GM23248 (cell line): ENCODE measurements at regions not wholly inside any gene's neighbourhood (a gene's known extent, or its start where the extent isn't known, plus 50 kb on each side); places are given as distances from the start of the nearest gene placed in this dataset.

Source experiments
- DNase-seq: peaks from one replicate; pipeline ENCODE4 v3.0.0-alpha.2; 2015
- H2AFZ ChIP-seq: fragments of 200-600 bp; sonication (generic); 2 replicates; pipeline ENCODE4 v1.6.1; 2016; ENCODE audit warnings: antibody characterized with exemption
- H3F3A ChIP-seq: fragments of 200-600 bp; sonication (generic); 2 replicates; pipeline ENCODE4 v1.6.1; 2016; ENCODE audit warnings: mild to moderate bottlenecking, antibody characterized with exemption, mixed run types; ENCODE audit not compliant: insufficient read depth
- H3K27ac ChIP-seq: fragments of 200-600 bp; sonication (generic); 2 replicates; pipeline ENCODE4 v1.5.1; 2016; ENCODE audit warnings: mild to moderate bottlenecking
- H3K27me3 ChIP-seq: fragments of 200-600 bp; sonication (generic); replicated peaks from 2 replicates; pipeline ENCODE4 v1.6.1; 2016; ENCODE audit warnings: mild to moderate bottlenecking; ENCODE audit not compliant: insufficient read depth
- H3K36me3 ChIP-seq: fragments of 200-600 bp; sonication (generic); 2 replicates; pipeline ENCODE4 v1.6.1; 2016; ENCODE audit warnings: low read depth, mild to moderate bottlenecking
- H3K4me1 ChIP-seq: fragments of 200-600 bp; sonication (generic); 2 replicates; pipeline ENCODE4 v1.6.1; 2016; ENCODE audit warnings: mild to moderate bottlenecking; ENCODE audit not compliant: insufficient read depth
- H3K4me2 ChIP-seq: fragments of 200-600 bp; sonication (generic); one replicate; pipeline ENCODE4 v1.6.1; 2016; ENCODE audit warnings: mild to moderate bottlenecking; ENCODE audit not compliant: unreplicated experiment
- H3K4me3 ChIP-seq: fragments of 200-600 bp; sonication (generic); 2 replicates; pipeline ENCODE4 v1.5.1; 2016; ENCODE audit warnings: mild to moderate bottlenecking
- H3K79me2 ChIP-seq: fragments of 200-600 bp; sonication (generic); 2 replicates; pipeline ENCODE4 v1.6.1; 2016; ENCODE audit warnings: mild to moderate bottlenecking; ENCODE audit not compliant: insufficient read depth
- H3K9ac ChIP-seq: fragments of 200-600 bp; sonication (generic); 2 replicates; pipeline ENCODE4 v1.6.1; 2016; ENCODE audit warnings: mild to moderate bottlenecking
- H3K9me2 ChIP-seq: fragments of 200-600 bp; sonication (generic); 2 replicates; pipeline ENCODE4 v1.6.1; 2016; ENCODE audit warnings: mixed run types, mild to moderate bottlenecking, moderate library complexity; ENCODE audit not compliant: insufficient read depth
- H3K9me3 ChIP-seq: fragments of 200-600 bp; sonication (generic); one replicate; pipeline ENCODE4 v1.6.1; 2017; ENCODE audit warnings: low read depth
- H4K20me1 ChIP-seq: fragments of 200-600 bp; sonication (generic); 2 replicates; pipeline ENCODE4 v1.6.0; 2016; ENCODE audit not compliant: insufficient read depth
- EZH2 ChIP-seq: fragments of 200-600 bp; sonication (generic); IDR thresholded peaks from 2 replicates; pipeline ENCODE4 v1.6.1; 2018; ENCODE audit warnings: antibody characterized with exemption, mild to moderate bottlenecking; ENCODE audit not compliant: insufficient read depth, poor library complexity, severe bottlenecking
- EZH2phosphoT487 ChIP-seq: fragments of 200-600 bp; sonication (generic); IDR thresholded peaks from 2 replicates; pipeline ENCODE4 v1.6.1; 2018; ENCODE audit warnings: antibody characterized with exemption, moderate library complexity, mild to moderate bottlenecking, low read depth; ENCODE audit not compliant: insufficient read depth
- WGBS, 2 experiments: methylation state at CpG; one replicate each; pipeline ENCODE4 v1.1.6; 2015 to 2017; ENCODE audit warnings: low lambda C conversion rate in 2 of 2, low coverage in 1 of 2; ENCODE audit errors: missing lambda C conversion rate in 2 of 2; 5-methylcytosine and 5-hydroxymethylcytosine counted together
- in situ Hi-C: fragments of 300-500 bp; cut with MboI; formaldehyde crosslinking; loops from 2 replicates; pipeline ENCODE4 v1.15.0; 2020

- 35 to 46% methylated on average over 6 of the region's 6 CpGs for WGBS, 2 experiments
- H3K9ac ChIP-seq = no peak overlapping the region
- no peak overlapping the region for H3K4me2 ChIP-seq
- H3K9me3 ChIP-seq = no peaks in the 10 kb centered on the region
- H3K36me3 ChIP-seq = no peaks in the 10 kb centered on the region
- no peak overlapping the region for H3K4me3 ChIP-seq
- no peaks in the 10 kb centered on the region for H3K9me2 ChIP-seq
- no peak overlapping the region for H2AFZ ChIP-seq
- H3K27ac ChIP-seq = no peak overlapping the region
- no peaks in the 10 kb centered on the region for H3K79me2 ChIP-seq
- H3K4me1 ChIP-seq = no peaks in the 10 kb centered on the region
- no peak for DNase-seq
- no peak for TF ChIP-seq EZH2
- TF ChIP-seq EZH2phosphoT487 = no peak
- no peaks in the 10 kb centered on the region for H3F3A ChIP-seq
- H3K27me3 ChIP-seq = peaks cover 16% of the 10 kb centered on the region
- in situ Hi-C loops = no loop called here
- H4K20me1 ChIP-seq = no peaks in the 10 kb centered on the region
These were observed 85.0 kb upstream of the ANO1 start for GRCh38 chr11:69992943-69993694.

- Histone ChIP-seq H3K9me2 (no peaks in the 10 kb centered on the region), H3K9me3 (no peaks in the 10 kb centered on the region), H3K79me2 (no peaks in the 10 kb centered on the region), H4K20me1 (no peaks in the 10 kb centered on the region), H3F3A (no peaks in the 10 kb centered on the region), H3K4me2 (no peak overlapping the region), H3K4me1 (no peaks in the 10 kb centered on the region), H3K27ac (no peak overlapping the region), H3K27me3 (peaks cover 10% of the 10 kb centered on the region), H3K36me3 (no peaks in the 10 kb centered on the region), H3K9ac (no peak overlapping the region), H3K4me3 (no peak overlapping the region), H2AFZ (no peak overlapping the region)
- in situ Hi-C loops = no loop called here
- DNase-seq = no peak
- no peak for TF ChIP-seq EZH2phosphoT487
- no peak for TF ChIP-seq EZH2
- WGBS, 2 experiments = 38% methylated on average over 3 of the region's 3 CpGs
These were observed 83.3 kb upstream of the ANO1 start for GRCh38 chr11:69994810-69995209.

GRCh38 chr11:69995697-69996096 is 82.4 kb upstream of the ANO1 start:
- Histone ChIP-seq H4K20me1 (no peaks in the 10 kb centered on the region), H3K4me3 (no peak overlapping the region), H3K9me3 (no peaks in the 10 kb centered on the region), H3K27me3 (peaks cover 3% of the 10 kb centered on the region; the same call in 1 of the 2 replicates), H3K4me1 (no peaks in the 10 kb centered on the region), H3F3A (no peaks in the 10 kb centered on the region), H2AFZ (no peak overlapping the region), H3K27ac (no peak overlapping the region), H3K4me2 (no peak overlapping the region), H3K36me3 (no peaks in the 10 kb centered on the region), H3K9ac (no peak overlapping the region), H3K79me2 (no peaks in the 10 kb centered on the region), H3K9me2 (no peaks in the 10 kb centered on the region)
- 55% methylated on average over 10 of the region's 10 CpGs for WGBS, 2 experiments
- no peak for DNase-seq
- in situ Hi-C loops = no loop called here
- TF ChIP-seq EZH2phosphoT487 (no peak), EZH2 (no peak)

GRCh38 chr11:69996451-69996850 is 81.7 kb upstream of the ANO1 start:
- Histone ChIP-seq H3K9me3 (no peaks in the 10 kb centered on the region), H3K27me3 (peaks cover 3% of the 10 kb centered on the region; the same call in 1 of the 2 replicates), H4K20me1 (no peaks in the 10 kb centered on the region), H3K36me3 (no peaks in the 10 kb centered on the region), H3K9me2 (no peaks in the 10 kb centered on the region), H3K27ac (no peak overlapping the region), H3K4me3 (no peak overlapping the region), H3K9ac (no peak overlapping the region), H3K4me2 (no peak overlapping the region), H3F3A (no peaks in the 10 kb centered on the region), H3K4me1 (no peaks in the 10 kb centered on the region), H3K79me2 (no peaks in the 10 kb centered on the region), H2AFZ (no peak overlapping the region)
- DNase-seq = no peak
- TF ChIP-seq EZH2phosphoT487 (no peak), EZH2 (no peak)
- in situ Hi-C loops = no loop called here
- 0 to 6% methylated on average over 1 of the region's 1 CpG for WGBS, 2 experiments
